ENCODE measurements at regions not wholly inside any gene's neighbourhood (a gene's known extent, or its start where the extent isn't known, plus 50 kb on each side); places are given as distances from the start of the nearest gene placed in this dataset.
"Not testable (repeated sequence)": the region's sequence is repeated elsewhere in the genome, so short reads cannot be mapped to it uniquely, and the experiment has no call there.

DNA sequence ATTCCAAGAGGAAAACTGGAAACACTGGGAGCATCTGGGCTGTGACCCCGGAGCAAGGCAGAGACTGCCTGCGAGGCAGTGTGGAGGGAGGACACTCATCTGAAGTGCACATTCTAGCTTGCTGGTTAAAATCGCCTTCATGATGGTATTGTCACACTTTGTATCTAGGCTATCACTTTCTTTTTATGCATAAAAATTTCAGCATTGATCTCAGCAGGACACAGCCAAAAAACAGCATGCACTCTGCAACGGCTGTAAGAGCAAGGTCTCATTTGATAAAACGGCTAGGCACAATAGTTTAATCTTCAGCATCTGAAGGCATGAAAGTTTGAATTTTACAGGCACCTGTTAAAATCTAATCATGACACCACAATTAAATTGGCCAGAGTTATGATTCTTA, 110.8 kb upstream of the IRX1 start:
- DNase-seq (ENCODE audit: low spot score) (no peak), ATAC-seq (ENCODE audit: low FRiP score) (no peak)
- TF ChIP-seq, protein P1, sequence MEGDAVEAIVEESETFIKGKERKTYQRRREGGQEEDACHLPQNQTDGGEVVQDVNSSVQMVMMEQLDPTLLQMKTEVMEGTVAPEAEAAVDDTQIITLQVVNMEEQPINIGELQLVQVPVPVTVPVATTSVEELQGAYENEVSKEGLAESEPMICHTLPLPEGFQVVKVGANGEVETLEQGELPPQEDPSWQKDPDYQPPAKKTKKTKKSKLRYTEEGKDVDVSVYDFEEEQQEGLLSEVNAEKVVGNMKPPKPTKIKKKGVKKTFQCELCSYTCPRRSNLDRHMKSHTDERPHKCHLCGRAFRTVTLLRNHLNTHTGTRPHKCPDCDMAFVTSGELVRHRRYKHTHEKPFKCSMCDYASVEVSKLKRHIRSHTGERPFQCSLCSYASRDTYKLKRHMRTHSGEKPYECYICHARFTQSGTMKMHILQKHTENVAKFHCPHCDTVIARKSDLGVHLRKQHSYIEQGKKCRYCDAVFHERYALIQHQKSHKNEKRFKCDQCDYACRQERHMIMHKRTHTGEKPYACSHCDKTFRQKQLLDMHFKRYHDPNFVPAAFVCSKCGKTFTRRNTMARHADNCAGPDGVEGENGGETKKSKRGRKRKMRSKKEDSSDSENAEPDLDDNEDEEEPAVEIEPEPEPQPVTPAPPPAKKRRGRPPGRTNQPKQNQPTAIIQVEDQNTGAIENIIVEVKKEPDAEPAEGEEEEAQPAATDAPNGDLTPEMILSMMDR (IDR thresholded peaks at IDR 0.05), result no peak

DNA sequence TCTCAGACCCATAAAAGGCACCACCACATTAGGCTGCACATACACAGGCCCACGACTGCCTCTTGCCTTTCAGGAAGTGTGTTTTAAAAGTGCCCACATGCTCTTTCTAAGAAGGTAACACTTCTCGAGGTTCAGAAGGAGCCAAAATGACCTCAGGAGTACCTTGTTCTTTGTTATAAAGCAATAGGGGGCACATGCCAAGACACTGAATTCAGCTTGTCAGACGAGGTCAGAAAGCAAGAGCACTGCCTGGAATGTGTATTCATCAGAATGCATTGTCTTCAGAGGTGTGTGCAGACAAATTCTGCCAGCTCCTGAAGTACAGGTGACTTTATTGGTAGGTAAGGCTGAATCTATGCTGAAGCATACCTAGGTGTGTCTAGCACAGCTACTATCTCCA, 114.5 kb upstream of the IRX1 start:
- ATAC-seq (ENCODE audit: low FRiP score) (no peak), DNase-seq (ENCODE audit: low spot score) (no peak)
- TF ChIP-seq, protein P1 (IDR thresholded peaks at IDR 0.05), result no peak

DNA sequence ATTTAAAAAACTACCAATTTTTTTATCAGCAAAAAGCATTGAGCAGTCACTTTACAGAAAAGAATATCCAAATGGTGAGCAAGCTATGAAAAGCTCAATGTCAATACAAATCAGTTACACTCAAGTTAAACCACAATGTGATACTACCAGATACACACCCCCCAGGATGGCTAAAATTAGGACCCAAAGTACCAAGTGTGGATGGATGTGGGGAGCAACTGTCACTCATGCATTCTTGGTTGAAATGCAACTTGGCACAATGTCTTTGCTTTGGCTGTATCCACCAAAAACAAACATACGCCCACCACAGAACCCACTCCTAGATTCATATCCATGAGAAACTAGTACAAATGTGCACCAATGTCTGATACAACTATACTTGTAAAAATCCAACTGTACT, 120.0 kb upstream of the IRX1 start:
- TF ChIP-seq, protein P1 (IDR thresholded peaks at IDR 0.05), result no peak

DNA sequence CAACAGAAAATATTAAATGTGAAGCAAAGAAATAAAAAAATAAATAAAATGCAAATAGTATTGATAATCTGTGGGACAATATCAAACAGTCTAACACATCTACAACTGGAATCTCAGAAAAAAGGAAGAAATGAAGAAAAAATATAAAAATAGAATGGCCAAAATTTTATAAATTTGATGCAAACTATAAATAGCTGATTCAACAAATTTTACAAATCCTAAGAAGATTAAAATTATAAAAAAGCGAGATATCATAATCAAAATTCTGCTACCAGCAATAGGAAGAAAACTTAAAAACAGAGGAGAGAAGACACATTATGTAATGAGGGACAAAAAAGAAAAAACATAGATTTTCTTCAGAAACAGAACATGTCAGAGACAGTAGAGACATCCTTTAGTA, 129.2 kb upstream of the IRX1 start:
- TF ChIP-seq, protein P1 (IDR thresholded peaks at IDR 0.05), result no peak
- no peak for ATAC-seq (ENCODE audit: low FRiP score)
- no peak for DNase-seq (ENCODE audit: low spot score)

More for the DNA sequence above, 120.0 kb upstream of the IRX1 start:
- ATAC-seq (ENCODE audit: low FRiP score) (no peak), DNase-seq (ENCODE audit: low spot score) (no peak)

DNA sequence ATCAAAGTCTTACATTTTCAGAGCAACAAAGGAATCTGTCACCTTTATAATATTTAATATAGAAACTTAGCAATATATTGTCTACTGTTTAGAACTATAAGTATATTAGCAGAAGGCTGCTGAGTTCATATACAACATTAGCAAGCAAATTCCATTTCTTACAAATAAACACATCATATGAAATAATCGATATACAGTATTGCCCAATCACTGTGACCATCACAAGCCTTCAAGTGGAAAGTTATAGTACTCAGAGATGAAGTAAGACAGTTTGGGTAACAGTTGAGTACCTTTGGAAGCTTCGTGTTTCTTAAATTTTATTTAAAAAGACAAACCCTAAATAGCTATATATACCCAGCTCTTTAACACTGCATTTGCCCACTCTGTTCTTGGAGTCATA, 135.2 kb upstream of the IRX1 start:
- DNase-seq (ENCODE audit: low spot score) (no peak), ATAC-seq (ENCODE audit: low FRiP score) (no peak)
- TF ChIP-seq, protein P1 (IDR thresholded peaks at IDR 0.05), result no peak

DNA sequence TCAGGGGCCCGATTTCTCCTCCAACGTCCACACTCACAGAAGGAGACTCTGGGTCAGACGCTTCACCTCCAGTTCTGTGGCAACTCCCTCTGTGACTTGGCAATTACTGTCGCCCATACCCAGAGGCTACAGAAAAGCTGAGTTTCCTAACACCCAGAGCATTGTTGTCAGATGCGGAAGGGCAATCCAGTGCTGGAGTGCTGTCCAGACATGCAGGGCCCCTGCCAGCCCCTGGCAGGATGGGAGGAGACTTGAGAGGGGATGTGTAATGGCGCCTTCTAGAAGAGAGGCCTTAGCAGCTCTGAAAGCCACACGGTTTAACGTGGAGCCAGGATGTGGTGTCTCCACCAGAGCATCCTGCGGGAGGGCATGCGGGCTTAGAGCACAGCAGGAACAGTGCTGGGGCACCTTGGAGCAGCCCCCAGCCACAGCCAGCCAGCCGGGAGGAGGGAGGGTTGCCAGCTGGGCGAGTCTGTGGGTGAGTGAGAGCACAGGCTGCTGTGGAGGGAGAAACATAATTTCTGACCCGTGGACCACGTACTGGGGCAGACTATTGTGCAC, 139.4 kb upstream of the IRX1 start:
- DNase-seq (ENCODE audit: low spot score) (no peak), ATAC-seq (ENCODE audit: low FRiP score) (no peak)
- TF ChIP-seq, protein P1 (IDR thresholded peaks at IDR 0.05), result no peak

DNA sequence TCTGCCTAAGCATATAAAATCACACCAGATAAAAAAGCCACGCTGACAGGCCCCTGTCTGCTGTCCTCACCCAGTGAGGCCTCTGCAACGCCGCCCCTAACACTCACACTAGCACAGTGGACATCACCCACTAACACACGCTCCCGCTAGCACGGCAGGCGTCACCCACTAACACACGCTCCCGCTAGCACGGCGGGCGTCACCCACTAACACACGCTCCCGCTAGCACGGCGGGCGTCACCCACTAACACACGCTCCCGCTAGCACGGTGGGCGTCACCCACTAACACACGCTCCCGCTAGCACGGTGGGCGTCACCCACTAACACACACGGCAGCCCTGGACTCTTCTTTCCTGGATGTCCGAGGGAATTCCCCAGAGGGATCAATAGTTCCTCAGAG, 141.6 kb upstream of the IRX1 start:
- not testable (repeated sequence) for DNase-seq (ENCODE audit: low spot score); ATAC-seq (ENCODE audit: low FRiP score)

DNA sequence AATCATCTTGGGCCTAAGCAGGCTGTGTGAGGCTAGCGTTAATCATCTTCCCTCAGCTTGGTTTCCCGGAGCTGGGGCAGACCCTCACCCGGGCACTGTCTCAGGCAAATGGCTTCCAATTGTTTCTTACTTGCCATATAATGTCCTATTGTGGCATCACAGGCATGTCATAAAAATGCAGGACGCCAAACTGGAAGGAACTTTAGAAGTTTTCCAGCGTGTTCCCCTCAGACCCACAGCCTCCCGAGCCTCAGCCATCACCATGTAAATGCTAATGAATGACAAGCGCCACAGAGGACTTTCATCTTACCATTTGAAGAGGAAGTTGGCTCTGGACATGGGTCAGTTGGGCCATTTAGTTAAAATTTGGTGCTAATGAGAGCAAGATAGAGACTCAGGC, 143.0 kb upstream of the IRX1 start:
- no peak for ATAC-seq (ENCODE audit: low FRiP score)
- TF ChIP-seq, protein P1 (IDR thresholded peaks at IDR 0.05), result no peak
- DNase-seq (ENCODE audit: low spot score), result no peak
